NOMO-1 treated with dmso at 0.1 percent for 144 hours (cell line): ENCODE measurements at regions not wholly inside any gene's neighbourhood (a gene's known extent, or its start where the extent isn't known, plus 50 kb on each side); places are given as distances from the start of the nearest gene placed in this dataset.

Source experiments
- DNase-seq: peaks from one replicate; lab custom pipeline; 2025; ENCODE audit not compliant: unreplicated experiment; lab: John Stamatoyannopoulos, UW

- DNase-seq: no peak
These were observed 99.1 kb upstream of the RGS4 start for GRCh38 chr1:162970021-162970420.

GRCh38 chr1:162966613-162967012, 102.5 kb upstream of the RGS4 start:
- DNase-seq: no peak

DNA sequence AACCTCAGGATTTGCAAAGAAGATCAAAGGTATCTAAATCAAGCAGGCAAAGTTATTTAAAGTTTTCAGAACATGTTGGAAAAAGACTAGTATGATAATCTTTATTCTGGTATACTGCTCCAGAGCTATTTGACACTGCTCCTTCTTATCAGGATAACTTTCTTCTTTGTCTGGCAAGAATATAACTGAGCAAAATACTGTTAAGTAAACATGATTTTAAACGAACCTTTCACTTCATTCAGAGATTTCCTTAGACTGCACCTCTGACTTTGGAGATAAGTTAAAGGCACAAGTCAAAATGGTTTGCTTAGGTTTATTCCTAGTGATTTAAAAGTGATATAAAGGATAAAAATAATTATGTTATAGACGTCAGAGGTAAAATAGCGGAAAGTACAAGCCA, 103.9 kb upstream of the CCDC190 start:
- no peak for DNase-seq

DNA sequence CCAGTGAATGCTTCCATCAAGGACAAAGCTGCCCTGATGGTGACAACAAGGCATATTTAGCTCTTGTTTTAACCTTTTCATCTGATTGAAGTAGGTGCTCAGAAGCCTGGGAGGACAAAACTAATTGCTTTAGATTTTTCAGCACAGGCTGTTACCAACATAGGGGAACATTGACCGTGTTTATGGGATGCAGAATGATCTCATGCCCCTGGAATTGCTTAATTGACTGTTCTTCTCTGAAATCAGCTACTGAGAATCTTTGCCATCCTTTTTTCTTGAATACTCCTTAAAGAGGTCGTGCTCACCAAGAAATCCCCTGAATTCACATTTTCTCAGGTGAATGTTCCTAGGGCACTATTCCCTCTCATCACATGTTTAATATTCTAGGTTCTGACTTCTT, 95.9 kb upstream of the CCDC190 start:
- no peak for DNase-seq

DNA sequence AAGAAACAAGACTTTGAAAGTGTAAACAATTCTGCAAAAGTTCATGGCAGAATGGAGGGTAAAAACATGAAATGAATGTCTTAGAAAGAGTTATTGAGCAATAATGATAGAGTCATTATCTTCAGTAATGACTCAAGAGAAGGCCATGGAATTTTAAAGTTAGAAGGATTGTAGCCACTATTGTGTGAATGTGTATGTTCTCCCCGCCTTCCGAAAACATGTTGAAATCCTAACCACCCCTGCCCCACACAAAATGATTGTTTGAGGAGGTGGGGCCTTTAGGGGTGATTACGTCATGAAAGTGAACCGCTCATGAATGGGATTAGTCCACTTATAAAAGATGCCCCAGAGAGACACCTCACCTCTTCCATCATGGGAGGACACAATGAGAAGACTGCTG, 93.8 kb upstream of the CCDC190 start:
- DNase-seq: no peak

DNA sequence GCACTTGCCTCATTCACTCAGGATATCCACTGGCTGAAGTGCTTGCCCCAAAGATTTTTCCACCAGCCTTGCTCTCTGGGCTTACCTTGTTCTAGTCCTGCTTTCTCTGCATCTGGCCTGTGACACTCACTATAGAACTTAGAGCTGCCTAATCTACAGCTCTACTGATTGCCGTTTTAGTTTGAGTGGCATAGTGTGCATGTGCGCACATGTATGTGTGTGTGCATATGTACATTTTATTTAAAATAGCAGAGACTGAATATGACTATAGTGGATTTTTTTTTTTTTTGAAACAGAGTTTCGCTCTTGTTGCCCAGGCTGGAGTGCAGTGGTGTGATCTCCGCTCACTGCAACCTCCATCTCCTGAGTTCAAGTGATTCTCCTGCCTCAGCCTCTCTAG, 92.0 kb upstream of the CCDC190 start:
- no peak for DNase-seq

DNA sequence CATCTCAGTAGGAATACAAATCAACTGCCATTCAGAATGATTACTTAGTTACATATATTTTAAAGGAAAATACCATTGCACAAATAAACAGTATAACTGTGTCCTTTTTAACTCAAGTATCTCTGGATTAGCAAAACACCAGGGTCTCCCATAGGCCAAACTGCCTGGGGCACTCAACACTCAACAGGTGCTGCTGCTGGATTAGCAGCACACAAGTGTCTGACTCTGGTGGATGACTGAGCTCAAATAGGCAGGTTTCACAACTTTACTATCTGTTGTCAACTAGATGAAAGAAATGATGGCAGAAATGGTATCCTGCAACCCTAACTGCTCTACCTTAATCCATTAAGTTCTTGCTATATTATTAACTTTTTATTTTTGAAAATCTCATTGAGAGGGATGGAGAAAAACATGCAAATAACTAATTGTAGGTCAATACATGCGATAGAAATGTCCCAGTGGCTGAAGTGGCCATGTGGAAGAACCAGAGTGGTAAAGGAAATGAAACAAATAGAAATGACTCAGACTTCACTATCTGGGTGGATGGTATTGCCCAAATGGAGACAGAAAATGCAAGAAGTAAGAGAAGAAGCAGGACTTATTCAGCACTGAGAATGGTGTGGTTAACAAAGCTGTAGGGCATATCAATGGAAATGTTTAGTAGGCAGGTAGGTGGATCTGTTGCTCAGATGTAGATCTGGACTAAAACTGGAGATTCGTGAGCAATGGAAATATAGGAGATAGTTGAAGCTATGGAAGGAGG, 90.8 kb upstream of the CCDC190 start:
- DNase-seq: no peak

DNA sequence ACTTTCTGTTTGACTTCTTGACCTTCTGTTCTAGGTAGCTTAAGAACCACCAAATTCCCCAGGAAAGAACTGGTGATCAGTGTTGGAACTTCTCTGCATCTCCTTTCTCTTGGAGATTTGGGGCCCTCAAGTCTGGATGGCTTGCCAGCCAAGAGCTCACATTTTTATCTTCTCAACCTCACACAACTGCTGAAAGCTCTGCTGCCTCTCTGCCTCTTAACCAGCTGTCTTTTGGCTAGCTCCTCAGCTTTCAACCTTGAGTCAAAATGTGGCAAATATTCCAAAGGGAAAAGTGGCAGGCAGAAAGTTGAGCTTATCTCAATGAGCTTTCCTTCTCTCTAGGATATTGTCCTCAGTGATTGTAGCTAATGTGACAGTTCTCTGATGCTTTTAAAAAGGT, 89.2 kb upstream of the CCDC190 start:
- no peak for DNase-seq

- no peak for DNase-seq
These were observed 85.7 kb upstream of the CCDC190 start for GRCh38 chr1:162946701-162947100.

DNA sequence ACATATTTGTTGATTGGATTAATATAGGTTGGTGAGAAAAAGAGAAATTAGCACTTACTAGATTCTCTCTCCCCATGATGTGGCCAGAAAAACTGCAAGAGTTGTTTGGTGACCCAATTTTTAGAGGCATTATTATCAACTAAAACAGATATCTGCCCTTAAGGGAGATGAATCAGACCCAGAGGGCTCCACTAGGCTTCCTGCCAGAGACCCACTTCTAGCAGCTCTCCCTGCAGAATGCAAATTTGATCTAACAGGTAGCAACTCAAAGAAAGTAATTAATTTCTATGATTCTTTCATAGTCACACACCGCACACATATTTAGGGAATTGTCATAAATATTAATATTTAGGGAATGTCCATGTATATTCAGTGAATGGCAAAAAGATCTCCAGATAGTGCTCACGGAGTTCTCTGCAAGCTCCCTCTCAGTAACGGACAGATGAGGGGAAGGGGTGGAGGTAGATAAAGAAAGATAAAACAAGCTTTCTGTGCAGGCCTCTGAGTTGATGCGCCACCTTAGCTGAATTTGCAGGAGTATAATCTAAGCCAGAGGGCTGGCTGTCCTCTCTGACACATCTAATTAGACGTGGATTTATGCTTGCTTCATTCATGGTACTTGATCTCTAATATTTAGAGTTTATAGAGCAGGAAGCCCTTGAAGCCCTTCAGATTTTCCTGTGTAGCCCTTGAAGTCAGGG, 84.1 kb upstream of the CCDC190 start:
- no peak for DNase-seq

DNA sequence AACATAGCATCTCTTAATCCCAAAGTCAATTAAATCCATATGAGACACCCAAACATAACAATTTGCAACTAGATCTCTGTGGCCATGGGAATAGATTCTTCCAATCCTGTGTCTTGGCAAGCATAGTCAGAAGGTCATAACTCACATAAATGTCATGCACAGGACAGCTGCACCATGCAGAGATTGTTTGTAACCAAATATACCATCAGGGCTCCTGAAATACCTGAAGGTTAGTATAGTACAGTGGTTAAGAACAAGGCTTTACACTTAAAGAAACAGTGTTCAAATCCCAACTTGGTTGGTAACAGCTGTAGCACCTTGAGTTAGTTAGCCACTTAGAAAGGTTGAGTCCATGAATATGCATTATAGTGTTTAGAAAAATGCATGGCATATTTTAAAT, 82.6 kb upstream of the CCDC190 start:
- no peak for DNase-seq

GRCh38 chr1:162942916-162943559, 82.1 kb upstream of the CCDC190 start:
- DNase-seq: no peak

DNA sequence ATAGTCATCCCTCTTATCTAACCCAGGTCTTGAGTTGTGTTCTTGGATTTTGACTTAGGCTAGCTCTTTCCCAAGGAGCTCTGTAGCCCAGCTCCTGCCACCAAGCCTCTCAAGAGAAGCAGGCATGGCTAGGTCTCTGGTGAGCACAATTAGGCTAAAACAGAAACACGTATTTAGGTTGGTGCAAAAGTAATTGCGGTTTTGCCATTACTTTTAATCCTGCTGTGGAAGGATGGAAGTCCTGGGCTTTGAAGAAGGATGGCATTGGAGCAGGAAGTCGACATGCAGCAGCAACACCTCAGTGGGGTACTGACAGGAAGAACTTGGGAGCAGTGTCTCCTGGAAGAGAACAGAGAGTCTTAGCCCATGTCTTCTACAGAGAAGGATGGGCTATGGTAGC, 80.0 kb upstream of the CCDC190 start:
- DNase-seq: no peak

DNA sequence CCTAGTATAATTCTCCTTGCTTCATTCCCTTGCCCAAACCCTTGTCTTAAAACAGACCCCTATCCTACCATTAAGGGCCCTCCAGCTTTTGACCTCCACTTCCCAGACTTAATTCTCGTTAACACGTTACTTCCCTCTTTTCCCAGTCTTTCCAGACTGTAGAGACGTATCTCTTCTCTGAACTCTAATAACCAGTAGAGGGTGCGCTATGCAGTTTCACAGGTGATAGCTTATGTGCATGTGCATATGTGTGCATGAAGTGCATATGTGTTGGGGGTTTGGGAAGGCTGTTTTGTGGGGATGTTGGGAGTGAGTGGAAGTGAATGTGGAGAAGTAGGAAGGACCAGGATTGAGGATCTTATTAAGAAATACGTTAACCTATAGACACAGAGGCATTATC, 78.1 kb upstream of the CCDC190 start:
- DNase-seq: no peak

- no peak for DNase-seq
These were observed 76.9 kb upstream of the CCDC190 start for GRCh38 chr1:162937716-162938395.

- no peak for DNase-seq
These were observed 70.1 kb upstream of the CCDC190 start for GRCh38 chr1:162930976-162931560.

DNA sequence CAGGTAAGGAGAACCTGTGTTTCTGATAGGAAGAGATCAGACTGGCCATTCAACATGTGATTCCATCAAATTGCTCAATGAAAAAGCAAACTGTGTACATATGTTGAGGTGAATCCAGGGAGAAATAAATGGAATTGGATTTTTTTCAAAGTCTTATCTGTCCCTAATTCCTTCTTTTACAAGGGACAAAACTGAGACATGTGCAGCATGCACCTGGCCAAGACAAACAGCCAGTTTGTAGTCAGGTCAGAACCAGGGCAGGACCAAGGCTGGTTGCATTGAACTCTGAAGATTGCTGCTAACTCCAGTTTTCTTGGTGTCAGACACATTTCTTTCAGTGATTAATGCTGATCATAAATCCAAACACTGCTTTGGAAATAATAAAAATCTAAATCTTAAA, 69.6 kb upstream of the CCDC190 start:
- no peak for DNase-seq

DNA sequence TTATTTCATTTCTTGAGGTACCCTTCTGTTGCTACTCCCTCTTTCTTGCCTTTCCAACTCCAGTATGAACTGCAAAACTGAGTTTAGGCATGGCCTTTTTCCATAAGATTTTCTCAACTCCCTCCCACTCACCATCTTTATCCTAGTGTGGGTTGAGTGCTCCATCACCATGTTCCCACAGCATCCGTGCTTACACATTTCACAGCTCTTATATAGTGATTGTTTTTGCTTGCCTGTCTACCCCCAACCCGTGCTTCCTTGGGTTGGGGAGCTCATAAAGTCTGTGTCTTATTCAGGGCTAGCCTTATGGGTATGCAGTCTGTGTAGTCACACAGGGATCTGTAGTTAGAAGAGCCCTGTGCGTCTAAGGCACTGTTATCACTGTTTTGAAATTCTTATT, 68.2 kb upstream of the CCDC190 start:
- no peak for DNase-seq

GRCh38 chr1:162928141-162928540, 67.2 kb upstream of the CCDC190 start:
- no peak for DNase-seq

DNA sequence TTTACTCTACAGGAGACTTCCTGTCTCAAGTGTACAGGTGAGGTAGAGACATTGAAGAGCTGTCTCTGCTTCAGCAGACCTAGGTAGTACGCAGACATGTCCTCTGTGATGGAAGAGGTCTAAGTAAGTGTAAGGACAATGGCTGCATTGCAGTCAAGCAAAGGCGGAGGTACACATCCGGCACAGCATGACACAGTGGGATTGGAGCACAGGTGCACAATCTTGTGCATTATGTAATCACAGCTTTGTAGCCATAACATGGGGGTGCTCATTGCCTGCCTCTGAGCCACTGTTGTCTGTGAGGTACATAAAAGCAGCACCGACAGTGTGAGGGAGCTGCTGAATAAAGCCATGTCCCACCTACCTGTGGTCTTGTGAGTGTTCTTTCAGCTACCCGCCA, 66.4 kb upstream of the CCDC190 start:
- DNase-seq: no peak

GRCh38 chr1:162926906-162927305, 65.9 kb upstream of the CCDC190 start:
- no peak for DNase-seq
